Osteoblast (primary cell): ENCODE measurements at regions not wholly inside any gene's neighbourhood (a gene's known extent, or its start where the extent isn't known, plus 50 kb on each side); places are given as distances from the start of the nearest gene placed in this dataset.

ENCODE experiments used
- DNase-seq: peaks from one replicate; pipeline ENCODE4 v3.0.0; 2011; ENCODE audit warnings: low spot score, mixed read lengths; ENCODE audit not compliant: insufficient read length; ENCODE audit errors: missing footprints
- H2AFZ ChIP-seq: 2 replicates; pipeline ENCODE4 v1.6.0; 2011; ENCODE audit warnings: mild to moderate bottlenecking, low read length
- H3K27ac ChIP-seq: 2 replicates; pipeline ENCODE4 v1.5.1; 2011; ENCODE audit warnings: mild to moderate bottlenecking, low read depth, low read length, moderate library complexity
- H3K27me3 ChIP-seq: 2 replicates; pipeline ENCODE4 v1.6.0; 2012; ENCODE audit warnings: mild to moderate bottlenecking, control low read depth, inconsistent platforms, low read length, moderate library complexity; ENCODE audit not compliant: insufficient read depth
- H3K36me3 ChIP-seq: 2 replicates; pipeline ENCODE4 v1.5.1; 2011; ENCODE audit warnings: mild to moderate bottlenecking, low read length, control low read depth, moderate library complexity; ENCODE audit not compliant: insufficient read depth
- H3K4me1 ChIP-seq: 2 replicates; pipeline ENCODE4 v1.5.1; 2011; ENCODE audit warnings: mild to moderate bottlenecking, low read length, control low read depth, moderate library complexity; ENCODE audit not compliant: insufficient read depth
- H3K4me2 ChIP-seq: 2 replicates; pipeline ENCODE4 v1.6.0; 2011; ENCODE audit warnings: mild to moderate bottlenecking, low read length; ENCODE audit not compliant: insufficient read depth
- H3K4me3 ChIP-seq: fragments of 200-600 bp; sonication (generic); 3 replicates; pipeline ENCODE4 v1.5.1; 2012; ENCODE audit warnings: mild to moderate bottlenecking, low read length, inconsistent platforms; ENCODE audit not compliant: insufficient read depth
- H3K79me2 ChIP-seq: 2 replicates; pipeline ENCODE4 v1.6.0; 2012; ENCODE audit warnings: mild to moderate bottlenecking, low read length, control low read depth, inconsistent platforms; ENCODE audit not compliant: insufficient read depth
- H3K9me3 ChIP-seq: 2 replicates; pipeline ENCODE4 v1.5.1; 2011; ENCODE audit warnings: low read depth, low read length, control low read depth
- H4K20me1 ChIP-seq: 2 replicates; pipeline ENCODE4 v1.6.0; 2012; ENCODE audit warnings: mild to moderate bottlenecking, low read length, control low read depth; ENCODE audit not compliant: insufficient read depth
- CTCF ChIP-seq: IDR thresholded peaks from 2 replicates; pipeline ENCODE4 v1.5.1; 2011; ENCODE audit warnings: mild to moderate bottlenecking, low read depth, low read length, moderate library complexity; ENCODE audit errors: extremely low read depth

GRCh38 chr2:20551945-20552328 is 99.0 kb downstream of the HS1BP3 start:
- Histone ChIP-seq H3K27me3 (no peaks in the 10 kb centered on the region), H3K4me2 (no peak overlapping the region), H4K20me1 (no peaks in the 10 kb centered on the region), H3K36me3 (no peaks in the 10 kb centered on the region), H3K4me3 (no peak overlapping the region), H3K79me2 (no peaks in the 10 kb centered on the region), H3K27ac (no peak overlapping the region), H2AFZ (no peak overlapping the region), H3K9me3 (no peaks in the 10 kb centered on the region), H3K4me1 (no peaks in the 10 kb centered on the region)
- DNase-seq, result peak; percentile 39
- TF ChIP-seq CTCF, result no peak

GRCh38 chr2:20552847-20553246 is 98.1 kb downstream of the HS1BP3 start:
- Histone ChIP-seq H3K9me3 (no peaks in the 10 kb centered on the region), H2AFZ (no peak overlapping the region), H3K4me2 (no peak overlapping the region), H4K20me1 (no peaks in the 10 kb centered on the region), H3K36me3 (no peaks in the 10 kb centered on the region), H3K4me1 (no peaks in the 10 kb centered on the region), H3K79me2 (no peaks in the 10 kb centered on the region), H3K4me3 (no peak overlapping the region), H3K27ac (no peak overlapping the region), H3K27me3 (no peaks in the 10 kb centered on the region)
- DNase-seq, result peak; percentile 36
- no peak for TF ChIP-seq CTCF

- no peak for TF ChIP-seq CTCF
- Histone ChIP-seq H3K9me3 (no peaks in the 10 kb centered on the region), H3K79me2 (no peaks in the 10 kb centered on the region), H3K36me3 (no peaks in the 10 kb centered on the region), H3K4me3 (no peak overlapping the region), H2AFZ (no peak overlapping the region), H3K4me2 (no peak overlapping the region), H4K20me1 (no peaks in the 10 kb centered on the region), H3K27me3 (peaks cover 5% of the 10 kb centered on the region), H3K4me1 (no peaks in the 10 kb centered on the region), H3K27ac (no peak overlapping the region)
- no peak for DNase-seq
Measured at GRCh38 chr2:20553580-20553979, 97.3 kb downstream of the HS1BP3 start.

GRCh38 chr2:20555954-20556353 is 94.9 kb downstream of the HS1BP3 start:
- H3K4me3 ChIP-seq, result no peak overlapping the region
- H3K9me3 ChIP-seq, result no peaks in the 10 kb centered on the region
- no peaks in the 10 kb centered on the region for H3K4me1 ChIP-seq
- H3K4me2 ChIP-seq, result no peak overlapping the region
- no peak overlapping the region for H3K27ac ChIP-seq
- H4K20me1 ChIP-seq, result no peaks in the 10 kb centered on the region
- H2AFZ ChIP-seq, result no peak overlapping the region
- H3K36me3 ChIP-seq, result no peaks in the 10 kb centered on the region
- TF ChIP-seq CTCF, result no peak
- peak; percentile 31 for DNase-seq
- peaks cover 5% of the 10 kb centered on the region for H3K27me3 ChIP-seq
- H3K79me2 ChIP-seq, result no peaks in the 10 kb centered on the region
